Lower leg skin (tissue), 4 donors: ENCODE measurements at regions not wholly inside any gene's neighbourhood (a gene's known extent, or its start where the extent isn't known, plus 50 kb on each side); places are given as distances from the start of the nearest gene placed in this dataset.

Experiments
- DNase-seq, 2 donors: peaks; one replicate each; pipeline ENCODE4 v3.0.0-alpha.2; 2019; ENCODE audit warnings: low spot score in 2 of 2
- H3K4me3 ChIP-seq: fragments of 200-600 bp; sonication (generic); 2 replicates; pipeline ENCODE4 v1.5.1; 2017; ENCODE audit warnings: mild to moderate bottlenecking, low read depth; ENCODE audit not compliant: poor library complexity, severe bottlenecking
- POLR2A ChIP-seq, 2 donors: fragments of 450-650 bp; IDR thresholded peaks; one replicate each; pipeline ENCODE4 v1.6.1; 2016 to 2017; ENCODE audit warnings: antibody characterized with exemption in 2 of 2, mild to moderate bottlenecking in 1 of 2, moderate library complexity in 1 of 2
- WGBS, 2 donors: methylation state at CpG; one replicate each; pipeline ENCODE4 v1.1.5; 2018; 5-methylcytosine and 5-hydroxymethylcytosine counted together
- intact Hi-C: fragments of 100-400 bp; cut with DNase I; formaldehyde crosslinking; loops from one replicate; pipeline ENCODE4 v1.15.0; 2023; ENCODE audit warnings: low total_unique reads
- TF ChIP-seq, protein P1 (sequence below), 3 donors: fragments of 450-650 bp; IDR thresholded peaks; one replicate each; pipeline ENCODE4 v1.5.1; 2016; ENCODE audit warnings: antibody characterized with exemption in 3 of 3, mild to moderate bottlenecking in 3 of 3, moderate library complexity in 2 of 3

DNA sequence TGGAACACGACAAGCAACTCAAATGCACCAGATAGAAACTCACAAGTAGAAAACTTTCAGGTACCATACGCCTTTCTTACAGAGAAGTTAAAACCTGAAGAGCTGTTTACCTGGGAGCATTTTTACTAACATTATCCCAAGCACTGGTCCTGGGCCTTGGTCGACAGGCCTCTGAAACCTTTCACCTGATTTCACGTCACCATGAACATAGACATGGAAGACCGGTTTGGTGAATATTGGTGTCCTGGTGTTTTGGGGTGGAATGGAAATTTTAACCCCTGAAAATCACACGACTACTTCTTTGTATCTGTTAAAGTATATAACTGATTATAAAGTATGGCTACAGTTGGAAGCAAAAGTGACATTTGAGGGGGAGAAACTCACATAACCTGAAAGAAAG lies 176.6 kb upstream of the ARGLU1 start:
- 83 to 89% methylated on average over 6 of the region's 6 CpGs for WGBS, 2 donors
- TF ChIP-seq, protein P1, sequence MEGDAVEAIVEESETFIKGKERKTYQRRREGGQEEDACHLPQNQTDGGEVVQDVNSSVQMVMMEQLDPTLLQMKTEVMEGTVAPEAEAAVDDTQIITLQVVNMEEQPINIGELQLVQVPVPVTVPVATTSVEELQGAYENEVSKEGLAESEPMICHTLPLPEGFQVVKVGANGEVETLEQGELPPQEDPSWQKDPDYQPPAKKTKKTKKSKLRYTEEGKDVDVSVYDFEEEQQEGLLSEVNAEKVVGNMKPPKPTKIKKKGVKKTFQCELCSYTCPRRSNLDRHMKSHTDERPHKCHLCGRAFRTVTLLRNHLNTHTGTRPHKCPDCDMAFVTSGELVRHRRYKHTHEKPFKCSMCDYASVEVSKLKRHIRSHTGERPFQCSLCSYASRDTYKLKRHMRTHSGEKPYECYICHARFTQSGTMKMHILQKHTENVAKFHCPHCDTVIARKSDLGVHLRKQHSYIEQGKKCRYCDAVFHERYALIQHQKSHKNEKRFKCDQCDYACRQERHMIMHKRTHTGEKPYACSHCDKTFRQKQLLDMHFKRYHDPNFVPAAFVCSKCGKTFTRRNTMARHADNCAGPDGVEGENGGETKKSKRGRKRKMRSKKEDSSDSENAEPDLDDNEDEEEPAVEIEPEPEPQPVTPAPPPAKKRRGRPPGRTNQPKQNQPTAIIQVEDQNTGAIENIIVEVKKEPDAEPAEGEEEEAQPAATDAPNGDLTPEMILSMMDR (IDR thresholded peaks at IDR 0.05) = no peak
- TF ChIP-seq POLR2A (IDR thresholded peaks at IDR 0.05) = no peak
- intact Hi-C loops = no loop called here
- no peak for DNase-seq
- H3K4me3 ChIP-seq = no peak overlapping the region

DNA sequence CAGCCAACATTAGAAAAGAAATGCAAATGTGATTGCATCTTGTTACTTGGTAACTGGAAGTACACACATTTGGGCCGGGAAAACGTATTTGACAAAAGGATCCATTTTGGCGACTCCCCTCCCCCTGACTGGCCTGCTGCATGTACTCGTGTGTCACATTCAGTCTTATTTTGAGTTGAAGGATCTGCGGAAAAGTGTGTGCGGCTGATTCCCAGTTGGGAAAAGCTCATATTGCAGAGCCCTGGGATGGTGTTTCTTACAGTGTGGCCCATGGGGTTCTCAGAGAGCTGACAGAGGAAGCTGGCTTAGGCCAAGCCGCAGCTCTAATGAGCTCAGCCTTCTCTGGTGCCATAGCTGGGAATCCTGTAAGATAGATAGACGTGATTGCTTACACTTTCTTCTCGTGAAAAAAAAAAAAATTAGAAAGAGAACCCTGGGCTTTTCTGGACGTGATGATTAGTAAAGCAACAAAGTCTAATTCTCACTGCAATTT lies 170.3 kb upstream of the ARGLU1 start:
- TF ChIP-seq, protein P1 (IDR thresholded peaks at IDR 0.05) = no peak
- no peak for TF ChIP-seq POLR2A (IDR thresholded peaks at IDR 0.05)
- DNase-seq = no peak
- 77 to 86% methylated on average over 10 of the region's 10 CpGs for WGBS, 2 donors
- no peak overlapping the region for H3K4me3 ChIP-seq
- intact Hi-C loops = no loop called here

DNA sequence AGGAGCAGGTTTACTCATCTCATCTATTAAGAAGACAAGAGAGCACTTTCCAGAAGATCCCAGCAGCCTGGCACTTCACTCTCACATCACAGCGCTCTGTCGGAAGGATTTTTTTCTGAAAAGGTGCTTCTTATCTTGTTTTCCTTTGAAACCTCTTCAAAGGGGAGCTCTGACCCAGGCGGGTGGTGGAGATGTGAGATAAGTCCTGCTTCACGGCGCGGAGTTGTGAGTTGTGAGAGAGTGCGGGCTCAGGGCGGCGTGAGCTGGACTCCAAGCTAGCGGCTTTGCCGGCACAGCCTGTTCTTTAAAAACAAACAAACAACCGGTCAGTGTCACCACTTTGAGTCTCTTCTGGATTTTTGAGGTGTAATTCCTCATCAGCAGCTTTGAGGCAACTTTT lies 169.0 kb upstream of the ARGLU1 start:
- intact Hi-C loops = no loop called here
- no peak for TF ChIP-seq POLR2A (IDR thresholded peaks at IDR 0.05)
- TF ChIP-seq, protein P1 (IDR thresholded peaks at IDR 0.05) = no peak
- DNase-seq = no peak
- H3K4me3 ChIP-seq = no peak overlapping the region
- WGBS, 2 donors = 92 to 97% methylated on average over 12 of the region's 12 CpGs

GRCh38 chr13:106734198-106734597 lies 166.3 kb upstream of the ARGLU1 start:
- WGBS, 2 donors = 79 to 80% methylated on average over 6 of the region's 6 CpGs
- no peak for DNase-seq
- TF ChIP-seq POLR2A (IDR thresholded peaks at IDR 0.05) = no peak
- TF ChIP-seq, protein P1 (IDR thresholded peaks at IDR 0.05) = no peak
- intact Hi-C loops = no loop called here
- H3K4me3 ChIP-seq = no peak overlapping the region

GRCh38 chr13:106723036-106723435 lies 155.1 kb upstream of the ARGLU1 start:
- WGBS, 2 donors = 83 to 85% methylated on average over 6 of the region's 6 CpGs

DNA sequence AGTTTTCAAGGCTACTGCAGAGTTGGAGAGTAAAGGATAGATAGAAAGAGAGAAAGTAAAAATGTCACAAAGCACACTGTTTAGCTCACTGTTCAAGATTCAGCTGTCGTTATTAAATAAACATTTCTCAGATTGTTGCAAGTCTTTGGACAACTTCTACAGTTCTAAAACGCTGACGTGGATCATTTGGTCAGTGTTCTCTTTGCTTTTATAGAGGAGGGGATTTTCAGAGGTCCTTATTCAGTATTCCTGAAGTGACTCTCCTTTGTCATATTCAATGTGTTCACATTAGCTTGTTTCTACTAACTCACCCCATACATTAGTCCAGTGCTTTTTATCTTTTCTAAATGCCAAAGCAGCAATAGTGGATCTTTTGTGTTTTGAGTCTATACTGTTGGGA lies 154.7 kb upstream of the ARGLU1 start:
- no peak for TF ChIP-seq POLR2A (IDR thresholded peaks at IDR 0.05)
- TF ChIP-seq, protein P1 (IDR thresholded peaks at IDR 0.05) = no peak
- 66 to 75% methylated on average over 3 of the region's 3 CpGs for WGBS, 2 donors
- no peak overlapping the region for H3K4me3 ChIP-seq
- no peak for DNase-seq
- intact Hi-C loops = no loop called here

More at GRCh38 chr13:106723036-106723435, 155.1 kb upstream of the ARGLU1 start:
- intact Hi-C loops = no loop called here
- no peak for TF ChIP-seq POLR2A (IDR thresholded peaks at IDR 0.05)
- TF ChIP-seq, protein P1 (IDR thresholded peaks at IDR 0.05) = no peak
- H3K4me3 ChIP-seq = no peak overlapping the region
- DNase-seq = no peak
